Mesendoderm (in vitro differentiated cells): ENCODE measurements at regions not wholly inside any gene's neighbourhood (a gene's known extent, or its start where the extent isn't known, plus 50 kb on each side); places are given as distances from the start of the nearest gene placed in this dataset.

Experiments
- DNase-seq: peaks from one replicate; pipeline ENCODE4 v3.0.0; 2013
- H2AK5ac ChIP-seq: 2 replicates; pipeline ENCODE4 v1.6.1; 2013; ENCODE audit warnings: low read length, inconsistent platforms
- H2BK120ac ChIP-seq: 2 replicates; pipeline ENCODE4 v1.6.1; 2013; ENCODE audit warnings: low read depth, mild to moderate bottlenecking, low read length, moderate library complexity, mixed read lengths
- H2BK15ac ChIP-seq: replicated peaks from 2 replicates; pipeline ENCODE4 v1.6.1; 2013; ENCODE audit warnings: low read depth, mild to moderate bottlenecking, moderate library complexity
- H2BK5ac ChIP-seq: 2 replicates; pipeline ENCODE4 v1.6.1; 2013; ENCODE audit warnings: low read length, inconsistent platforms
- H3K18ac ChIP-seq: 2 replicates; pipeline ENCODE4 v1.6.1; 2013; ENCODE audit warnings: mild to moderate bottlenecking, low read length, mixed read lengths
- H3K23ac ChIP-seq: one replicate; pipeline ENCODE4 v1.6.1; 2013; ENCODE audit warnings: low read length
- H3K27ac ChIP-seq: 2 replicates; pipeline ENCODE4 v1.5.1; 2013; ENCODE audit warnings: low read depth, mild to moderate bottlenecking, inconsistent platforms, low read length, moderate library complexity
- H3K27me3 ChIP-seq: 2 replicates; pipeline ENCODE4 v1.6.1; 2013; ENCODE audit warnings: low read length, control low read depth, mild to moderate bottlenecking, inconsistent platforms; ENCODE audit not compliant: insufficient read depth, poor library complexity
- H3K36me3 ChIP-seq: 2 replicates; pipeline ENCODE4 v1.6.1; 2013; ENCODE audit warnings: low read length, inconsistent platforms; ENCODE audit not compliant: control insufficient read depth, insufficient read depth
- H3K4ac ChIP-seq: one replicate; pipeline ENCODE4 v1.6.1; 2013; ENCODE audit warnings: low read depth, mild to moderate bottlenecking, low read length, moderate library complexity
- H3K4me1 ChIP-seq: 2 replicates; pipeline ENCODE4 v1.6.1; 2013; ENCODE audit warnings: low read depth, low read length, inconsistent platforms; ENCODE audit not compliant: control insufficient read depth
- H3K4me2 ChIP-seq: 2 replicates; pipeline ENCODE4 v1.6.1; 2013; ENCODE audit warnings: low read length
- H3K4me3 ChIP-seq: 2 replicates; pipeline ENCODE4 v1.5.1; 2013; ENCODE audit warnings: mild to moderate bottlenecking, low read length
- H3K56ac ChIP-seq: one replicate; pipeline ENCODE4 v1.6.1; 2013; ENCODE audit warnings: low read length
- H3K79me1 ChIP-seq: 2 replicates; pipeline ENCODE4 v1.6.1; 2013; ENCODE audit warnings: low read length, inconsistent platforms
- H3K79me2 ChIP-seq: 2 replicates; pipeline ENCODE4 v1.6.1; 2013; ENCODE audit warnings: mild to moderate bottlenecking, low read length; ENCODE audit not compliant: control insufficient read depth, insufficient read depth
- H3K9ac ChIP-seq: 2 replicates; pipeline ENCODE4 v1.6.1; 2013; ENCODE audit warnings: low read length, inconsistent platforms
- H4K5ac ChIP-seq: one replicate; pipeline ENCODE4 v1.6.1; 2013; ENCODE audit warnings: low read length
- H4K8ac ChIP-seq: one replicate; pipeline ENCODE4 v1.6.1; 2013; ENCODE audit warnings: low read depth, mild to moderate bottlenecking, control low read depth, low read length, moderate library complexity
- WGBS: extraction: QIAGEN DNeasy Blood & Tissue Kit; methylation state at CpG from one replicate; pipeline ENCODE4 v1.1.7; 2013; ENCODE audit warnings: low lambda C conversion rate, missing lambda C conversion rate; ENCODE audit not compliant: insufficient coverage; ENCODE audit errors: extremely low coverage; 5-methylcytosine and 5-hydroxymethylcytosine counted together

DNA sequence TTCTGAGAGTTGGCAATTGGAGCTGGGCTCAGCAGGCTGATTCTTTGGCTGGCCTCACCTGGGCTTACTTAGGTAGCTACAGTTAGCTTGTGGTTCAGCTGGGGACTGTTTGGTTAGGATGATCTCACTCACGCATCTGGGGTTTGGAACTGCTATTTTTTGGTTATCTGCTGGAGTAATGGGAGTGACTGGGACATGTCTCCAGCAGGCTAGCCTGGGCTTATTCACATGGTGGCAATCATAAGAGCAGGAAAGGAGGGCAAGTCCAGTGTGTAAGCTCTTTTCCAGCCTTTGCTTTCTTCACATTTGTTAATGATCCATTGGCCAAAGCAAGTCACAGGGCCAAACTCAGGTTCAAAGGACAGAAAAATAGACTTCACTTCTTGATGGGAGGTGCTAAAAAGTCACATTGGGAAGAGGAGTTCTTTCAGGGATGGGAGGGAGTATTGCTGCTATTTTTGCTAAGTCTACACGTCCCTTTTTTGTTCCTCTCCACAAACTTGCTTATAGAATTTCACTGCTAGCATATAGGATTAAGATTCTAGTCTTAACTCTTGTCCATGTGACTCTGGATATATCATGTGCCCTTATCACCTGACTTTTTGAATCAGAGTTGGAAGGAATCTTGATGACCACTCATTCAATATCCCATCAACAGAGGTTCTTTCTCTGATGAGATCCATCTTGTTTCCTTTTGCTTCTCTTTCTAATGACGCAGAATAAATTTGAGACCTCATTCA lies 174.0 kb downstream of the ZFP36L2 start:
- Histone ChIP-seq H3K36me3 (no peaks in the 10 kb centered on the region), H3K4me3 (no peak overlapping the region), H2BK120ac (no peak overlapping the region), H2BK5ac (no peak overlapping the region), H3K79me2 (no peaks in the 10 kb centered on the region), H3K4me1 (no peaks in the 10 kb centered on the region), H3K9ac (no peak overlapping the region), H3K56ac (no peak overlapping the region), H3K27me3 (no peaks in the 10 kb centered on the region), H4K5ac (no peak overlapping the region), H2AK5ac (no peak overlapping the region), H3K27ac (no peak overlapping the region), H3K4me2 (no peak overlapping the region), H2BK15ac (no peak overlapping the region), H3K79me1 (no peaks in the 10 kb centered on the region), H3K23ac (no peak overlapping the region), H3K4ac (no peak overlapping the region), H4K8ac (no peak overlapping the region), H3K18ac (no peak overlapping the region)
- no peak for DNase-seq
- WGBS = no CpG with 5 or more reads among the region's 3 CpGs

DNA sequence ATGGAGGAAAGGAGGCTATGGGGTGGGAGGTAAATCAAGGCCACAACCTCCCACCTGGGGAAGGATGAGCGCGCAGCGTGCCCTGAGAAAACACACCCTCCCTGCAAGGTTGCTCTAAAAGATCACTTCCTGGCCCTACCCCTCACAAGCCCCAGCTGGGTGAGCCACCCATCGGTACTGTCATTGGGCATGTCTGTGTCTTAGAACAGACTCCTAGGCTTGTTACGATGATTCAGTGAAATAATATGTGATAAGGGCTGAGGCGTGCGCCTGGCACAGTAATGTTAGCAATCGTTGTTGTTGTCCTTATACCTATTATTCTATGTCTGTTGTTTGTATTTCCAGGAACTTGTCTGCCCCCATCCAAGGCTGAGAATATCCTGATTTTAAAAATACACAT lies 175.1 kb downstream of the ZFP36L2 start:
- no peak overlapping the region for H3K4me2 ChIP-seq
- H4K8ac ChIP-seq = no peak overlapping the region
- H3K9ac ChIP-seq = no peak overlapping the region
- no peak overlapping the region for H3K56ac ChIP-seq
- no peaks in the 10 kb centered on the region for H3K4me1 ChIP-seq
- H3K23ac ChIP-seq = no peak overlapping the region
- no peak overlapping the region for H4K5ac ChIP-seq
- no peaks in the 10 kb centered on the region for H3K27me3 ChIP-seq
- H2BK5ac ChIP-seq = no peak overlapping the region
- no peak overlapping the region for H3K4ac ChIP-seq
- no peaks in the 10 kb centered on the region for H3K79me1 ChIP-seq
- H3K79me2 ChIP-seq = no peaks in the 10 kb centered on the region
- H2BK15ac ChIP-seq = no peak overlapping the region
- WGBS = no CpG with 5 or more reads among the region's 8 CpGs
- no peak overlapping the region for H3K27ac ChIP-seq
- H3K4me3 ChIP-seq = no peak overlapping the region
- DNase-seq = no peak
- H2AK5ac ChIP-seq = no peak overlapping the region
- no peaks in the 10 kb centered on the region for H3K36me3 ChIP-seq
- H3K18ac ChIP-seq = no peak overlapping the region
- H2BK120ac ChIP-seq = no peak overlapping the region

DNA sequence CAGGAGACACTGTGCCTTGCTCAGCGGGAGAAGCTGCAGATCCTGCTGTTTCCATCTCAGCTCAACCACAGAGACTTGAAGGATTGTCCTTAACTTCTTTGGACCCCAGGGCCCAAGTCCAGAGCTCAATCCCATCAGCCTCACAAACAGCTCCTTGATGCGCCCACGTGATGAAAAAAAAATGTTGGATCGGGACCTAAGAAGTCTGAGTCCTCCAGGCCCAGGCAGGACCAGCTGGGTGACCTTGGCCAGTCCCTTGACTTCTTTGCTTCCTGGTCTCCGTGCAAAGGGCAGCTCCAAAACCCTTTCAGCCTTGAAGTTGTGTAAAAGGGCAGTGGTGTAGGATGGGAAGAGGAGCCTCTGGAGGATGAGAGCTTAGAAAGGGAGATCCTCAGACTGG lies 175.5 kb downstream of the ZFP36L2 start:
- no peak overlapping the region for H2AK5ac ChIP-seq
- no peaks in the 10 kb centered on the region for H3K79me2 ChIP-seq
- H2BK5ac ChIP-seq = no peak overlapping the region
- H3K4me2 ChIP-seq = no peak overlapping the region
- no peak overlapping the region for H3K18ac ChIP-seq
- H2BK120ac ChIP-seq = no peak overlapping the region
- no peak overlapping the region for H2BK15ac ChIP-seq
- no peaks in the 10 kb centered on the region for H3K79me1 ChIP-seq
- no peak overlapping the region for H4K5ac ChIP-seq
- H3K9ac ChIP-seq = no peak overlapping the region
- H3K36me3 ChIP-seq = no peaks in the 10 kb centered on the region
- no peak overlapping the region for H3K23ac ChIP-seq
- H4K8ac ChIP-seq = no peak overlapping the region
- no peak overlapping the region for H3K27ac ChIP-seq
- WGBS = no CpG with 5 or more reads among the region's 5 CpGs
- H3K4me3 ChIP-seq = no peak overlapping the region
- no peak overlapping the region for H3K4ac ChIP-seq
- no peaks in the 10 kb centered on the region for H3K4me1 ChIP-seq
- H3K27me3 ChIP-seq = no peaks in the 10 kb centered on the region
- DNase-seq = no peak
- no peak overlapping the region for H3K56ac ChIP-seq

DNA sequence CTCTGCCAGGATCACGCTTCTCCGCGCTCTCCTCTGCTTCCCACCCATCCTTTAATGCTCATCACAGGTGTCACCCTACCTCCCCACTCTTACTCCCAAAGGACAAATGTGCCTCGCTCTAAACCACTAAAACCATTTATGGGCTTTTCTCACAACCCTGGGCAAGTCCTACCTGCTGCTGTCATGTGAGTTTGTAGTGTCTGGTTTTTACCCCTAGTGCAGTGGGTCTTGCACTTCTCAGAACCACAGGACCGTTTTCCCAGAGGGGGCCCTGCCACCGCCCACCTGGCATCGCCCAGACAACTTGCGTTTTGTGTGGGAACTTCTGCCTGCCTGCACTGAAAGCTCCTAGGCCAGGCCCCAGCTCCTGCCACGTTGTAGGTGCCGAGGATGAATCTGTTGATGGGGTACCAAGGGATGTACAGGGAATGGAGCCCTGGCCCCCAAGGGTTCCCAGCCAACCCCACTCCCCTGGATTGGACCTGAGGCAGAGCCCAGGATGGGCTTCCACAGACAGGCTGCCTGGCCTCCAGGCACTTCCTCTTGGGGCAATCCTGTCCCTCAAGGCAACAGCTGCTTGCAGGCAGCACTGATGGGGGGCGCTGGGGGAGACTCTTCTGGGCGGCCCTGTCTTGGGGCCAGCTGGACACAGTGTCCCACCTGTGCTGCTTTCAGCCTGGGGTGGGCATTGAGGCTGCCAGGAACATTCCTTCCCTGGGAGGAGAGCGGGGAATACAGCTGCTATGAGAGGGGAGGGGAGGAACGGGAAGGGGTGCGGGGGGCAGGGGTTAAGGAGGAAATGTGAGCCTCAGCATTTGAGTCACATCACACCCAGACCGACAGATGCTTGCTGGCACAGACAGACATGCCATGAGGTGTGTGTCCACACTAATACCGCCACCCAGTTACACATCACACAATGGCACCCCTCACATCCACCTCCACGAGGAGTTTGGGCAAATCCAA lies 176.3 kb downstream of the ZFP36L2 start:
- H3K79me2 ChIP-seq = no peaks in the 10 kb centered on the region
- H3K4me3 ChIP-seq = no peak overlapping the region
- no peaks in the 10 kb centered on the region for H3K79me1 ChIP-seq
- no peak overlapping the region for H4K5ac ChIP-seq
- H3K27me3 ChIP-seq = no peaks in the 10 kb centered on the region
- H3K4me2 ChIP-seq = no peak overlapping the region
- DNase-seq = no peak
- no peak overlapping the region for H3K9ac ChIP-seq
- no peaks in the 10 kb centered on the region for H3K4me1 ChIP-seq
- H3K36me3 ChIP-seq = no peaks in the 10 kb centered on the region
- no peak overlapping the region for H3K23ac ChIP-seq
- H2BK15ac ChIP-seq = no peak overlapping the region
- no peak overlapping the region for H2BK5ac ChIP-seq
- H3K27ac ChIP-seq = no peak overlapping the region
- WGBS = no CpG with 5 or more reads among the region's 18 CpGs
- no peak overlapping the region for H3K4ac ChIP-seq
- H2BK120ac ChIP-seq = no peak overlapping the region
- H3K56ac ChIP-seq = no peak overlapping the region
- no peak overlapping the region for H2AK5ac ChIP-seq
- no peak overlapping the region for H4K8ac ChIP-seq
- H3K18ac ChIP-seq = no peak overlapping the region

DNA sequence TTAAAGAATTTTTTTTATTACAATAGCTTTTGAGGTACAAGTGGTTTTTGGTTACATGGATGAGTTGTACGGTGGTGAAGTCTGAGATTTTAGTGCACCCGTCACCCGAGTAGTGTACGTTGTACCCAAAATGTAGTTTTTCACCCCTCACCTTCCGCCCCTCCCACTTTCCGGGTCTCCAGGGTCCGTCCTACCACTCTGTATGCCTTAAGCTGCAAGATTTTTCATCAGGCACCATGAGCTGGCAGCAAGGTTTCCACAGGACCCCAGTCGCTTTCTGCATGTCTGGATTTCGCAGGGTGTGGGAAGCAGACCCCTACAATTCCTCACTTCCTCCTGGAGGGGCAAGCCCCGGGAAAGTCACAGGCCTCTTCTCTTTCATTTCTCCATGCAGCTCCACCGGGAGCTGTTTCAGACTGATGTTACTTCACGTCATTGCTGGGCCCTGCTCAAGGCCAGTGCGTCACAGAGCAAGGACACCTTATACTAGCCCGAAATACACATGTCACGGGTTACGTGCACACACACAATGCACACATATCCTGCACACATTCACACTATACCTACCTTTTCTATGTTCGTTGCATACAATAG lies 179.1 kb downstream of the ZFP36L2 start:
- H3K4me3 ChIP-seq = no peak overlapping the region
- H3K18ac ChIP-seq = no peak overlapping the region
- no peak overlapping the region for H3K4ac ChIP-seq
- no peak overlapping the region for H3K56ac ChIP-seq
- no peak for DNase-seq
- H3K79me1 ChIP-seq = no peaks in the 10 kb centered on the region
- no peak overlapping the region for H2BK5ac ChIP-seq
- WGBS = no CpG with 5 or more reads among the region's 17 CpGs
- H3K27ac ChIP-seq = no peak overlapping the region
- H3K36me3 ChIP-seq = no peaks in the 10 kb centered on the region
- H2BK120ac ChIP-seq = no peak overlapping the region
- no peak overlapping the region for H4K5ac ChIP-seq
- H3K4me2 ChIP-seq = no peak overlapping the region
- no peak overlapping the region for H3K23ac ChIP-seq
- no peaks in the 10 kb centered on the region for H3K79me2 ChIP-seq
- no peak overlapping the region for H2AK5ac ChIP-seq
- H3K4me1 ChIP-seq = peaks cover under 1% of the 10 kb centered on the region
- H3K9ac ChIP-seq = no peak overlapping the region
- no peak overlapping the region for H2BK15ac ChIP-seq
- no peak overlapping the region for H4K8ac ChIP-seq
- H3K27me3 ChIP-seq = no peaks in the 10 kb centered on the region
